HG03342 (cell line): ENCODE measurements at regions not wholly inside any gene's neighbourhood (a gene's known extent, or its start where the extent isn't known, plus 50 kb on each side); places are given as distances from the start of the nearest gene placed in this dataset.

Experiments
- ATAC-seq: cut with Tn5 transposase; IDR thresholded peaks from one replicate; pipeline ENCODE4 v1.9.1; 2021; ENCODE audit warnings: mild to moderate bottlenecking, moderate library complexity; ENCODE audit not compliant: unreplicated experiment

DNA sequence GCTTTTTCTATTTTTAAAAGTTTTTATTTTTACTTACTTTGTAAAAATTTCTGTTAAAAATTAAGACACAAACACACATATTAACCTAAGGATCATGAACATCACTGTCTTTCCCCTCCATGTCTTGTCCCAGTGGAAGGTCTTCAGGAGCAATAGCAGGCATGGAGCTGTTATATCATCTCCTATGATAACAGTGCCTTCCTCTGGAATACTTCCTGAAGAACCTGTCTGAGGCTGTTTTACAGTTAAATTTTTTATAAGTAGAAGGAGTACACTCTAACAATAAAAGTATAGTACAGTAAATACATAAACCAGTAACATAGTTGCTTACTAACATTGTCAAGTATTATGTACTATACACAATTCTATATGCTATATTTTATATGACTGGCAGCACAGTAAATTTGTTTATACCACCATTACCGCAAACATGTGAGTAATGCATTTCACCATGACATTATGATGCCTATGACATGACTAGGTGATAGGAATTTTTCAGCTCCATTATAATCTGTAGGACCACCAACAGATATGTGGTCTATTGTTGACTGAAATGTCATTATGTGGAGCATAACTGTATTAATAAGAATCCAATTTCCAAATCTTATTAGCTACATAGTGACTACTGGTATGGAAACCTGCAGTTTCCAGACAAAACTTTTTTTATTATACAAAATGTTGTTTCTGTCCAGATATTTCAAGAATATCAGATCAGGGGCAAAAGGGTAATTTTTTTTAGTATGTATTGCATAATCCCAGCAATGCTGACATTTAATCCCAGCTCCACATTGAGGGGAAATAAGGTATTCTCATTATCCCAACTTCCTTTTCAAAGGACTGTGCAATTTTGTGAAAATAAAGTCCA, 337.2 kb upstream of the SLC39A10 start:
- ATAC-seq: no peak

DNA sequence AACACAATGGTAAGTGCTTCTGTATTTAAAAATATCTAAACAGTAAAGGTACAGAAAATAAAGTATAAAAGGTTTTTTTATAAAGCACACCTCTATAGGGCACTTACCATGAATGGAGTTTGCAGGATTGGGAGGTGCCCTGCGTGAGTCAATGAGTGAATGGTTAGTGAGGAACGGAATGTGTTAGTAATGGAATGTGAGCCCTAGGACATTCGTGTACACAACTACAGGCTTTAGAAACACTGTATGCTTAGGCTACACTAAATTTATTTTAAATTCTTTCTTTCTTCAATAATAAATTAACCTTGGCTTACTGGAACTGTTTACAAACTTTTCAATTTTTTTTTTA, 337.9 kb upstream of the SLC39A10 start:
- ATAC-seq: no peak

DNA sequence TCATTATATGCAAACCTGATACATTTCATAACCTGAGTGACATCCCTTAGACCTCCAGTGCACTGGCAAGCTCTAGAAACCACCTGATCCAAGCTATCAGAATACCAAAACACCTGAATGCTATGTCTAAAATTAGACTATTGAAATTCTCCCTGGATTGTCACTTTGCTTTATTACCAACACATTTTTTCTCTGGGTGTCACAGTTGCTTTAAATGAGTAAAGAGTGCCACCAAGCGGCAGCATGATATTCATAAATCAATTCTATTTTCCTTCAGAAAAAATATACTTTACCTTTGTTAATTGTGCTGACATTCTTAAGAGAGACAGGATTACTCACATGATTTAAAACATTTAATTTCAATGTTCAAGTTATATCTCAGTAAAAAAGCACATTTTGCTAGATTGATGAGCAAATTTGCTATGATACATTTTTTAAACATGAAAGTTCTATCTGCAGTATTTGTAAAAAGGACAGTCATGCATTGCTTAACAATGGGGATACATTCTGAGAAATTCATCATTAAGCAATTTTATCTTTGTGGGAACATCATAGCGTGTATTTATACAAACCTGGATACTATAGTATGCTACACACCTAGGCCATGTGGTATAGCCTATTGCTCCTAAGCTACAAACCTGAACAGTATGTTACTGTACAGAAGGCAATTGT, 338.4 kb upstream of the SLC39A10 start:
- no peak for ATAC-seq

DNA sequence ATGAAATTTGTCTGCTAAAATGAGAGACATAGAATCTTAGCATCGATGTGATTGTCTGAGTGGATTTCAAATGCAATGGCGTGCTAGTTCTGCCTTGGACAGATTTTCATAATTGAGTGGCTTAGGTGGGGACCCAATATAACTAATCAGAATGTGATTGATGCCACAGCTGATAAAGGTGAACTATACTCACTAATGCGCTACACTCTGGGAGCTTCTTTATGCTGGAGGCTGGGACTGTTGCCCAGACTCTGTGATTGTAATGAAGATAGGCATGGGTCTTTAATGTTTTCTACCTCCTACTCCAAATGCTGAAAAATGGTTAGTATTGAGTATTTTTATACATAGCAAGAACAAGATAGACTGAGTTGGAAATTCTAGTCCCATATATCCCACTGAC, 339.5 kb upstream of the SLC39A10 start:
- no peak for ATAC-seq

DNA sequence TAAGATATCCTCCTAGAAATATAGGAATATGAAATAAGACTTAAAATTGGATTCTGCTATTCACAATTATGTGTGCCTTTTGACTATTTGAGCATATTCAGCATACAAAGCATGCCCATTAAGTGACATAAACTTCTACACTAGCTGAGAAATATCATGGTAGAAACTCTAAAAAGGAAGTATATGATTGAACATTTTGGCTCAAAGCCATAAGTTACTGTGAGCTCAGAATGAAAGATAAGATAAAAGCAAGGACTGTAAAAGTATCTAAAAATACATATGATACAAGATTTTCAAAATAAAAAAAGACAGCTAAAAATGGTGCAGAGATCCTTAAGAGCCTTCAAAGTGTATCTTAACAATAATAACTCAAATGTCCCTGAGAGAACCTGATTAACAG, 340.5 kb upstream of the SLC39A10 start:
- ATAC-seq: no peak

DNA sequence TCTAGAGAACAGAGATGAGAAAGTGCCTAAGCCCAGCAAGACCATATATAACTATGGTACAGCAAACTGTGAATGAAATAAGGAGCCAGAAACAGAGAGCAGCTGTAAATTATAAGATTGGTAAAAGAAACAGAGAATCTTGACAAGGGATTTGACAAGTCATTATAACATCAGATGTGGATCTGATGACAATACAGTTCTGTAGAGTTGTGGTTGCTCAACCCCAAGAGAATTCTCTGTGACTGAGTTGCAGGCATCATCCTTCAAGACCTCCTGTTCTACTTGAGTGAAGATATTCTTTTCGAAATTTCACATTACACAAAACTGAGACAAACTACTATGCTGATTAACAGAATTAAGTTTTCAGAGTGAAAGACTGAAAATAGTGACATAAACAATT, 343.1 kb upstream of the SLC39A10 start:
- ATAC-seq: peak; percentile 49

DNA sequence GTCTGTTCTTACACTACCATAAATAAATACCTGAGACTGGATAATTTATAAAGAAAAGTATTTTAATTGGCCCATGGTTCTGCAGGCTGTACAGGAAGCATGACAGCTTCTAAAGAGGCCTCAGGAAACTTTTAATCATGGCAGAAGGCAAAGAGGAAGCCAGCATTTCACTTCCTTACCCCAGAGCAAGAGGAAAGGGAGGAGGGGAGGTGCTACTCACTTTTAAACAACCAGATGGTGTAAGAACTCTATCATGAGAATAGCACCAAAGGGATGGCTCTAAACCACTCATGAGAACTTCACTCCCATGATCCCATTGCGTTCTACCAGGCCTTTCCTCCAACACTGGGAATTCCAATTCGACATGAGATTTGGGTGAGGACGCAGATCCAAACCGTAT, 344.4 kb upstream of the SLC39A10 start:
- no peak for ATAC-seq

DNA sequence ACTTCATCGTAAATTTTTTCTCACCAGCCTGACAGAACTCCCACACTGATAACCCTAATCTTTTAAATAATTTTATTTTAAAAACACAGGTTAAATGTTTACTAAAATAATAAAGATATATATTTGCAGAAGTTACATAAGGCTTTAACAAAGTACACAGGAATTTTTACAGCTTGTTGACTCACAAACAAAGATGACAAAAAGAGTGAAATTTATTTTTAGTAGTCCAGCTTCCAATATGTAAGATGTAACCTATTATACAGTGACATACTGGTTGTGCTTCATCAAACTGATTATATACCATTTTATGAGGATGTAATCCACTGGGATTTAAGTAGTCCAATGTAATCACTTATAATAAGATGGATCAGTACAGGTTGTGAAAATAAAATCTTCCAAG, 348.9 kb upstream of the SLC39A10 start:
- ATAC-seq: no peak

DNA sequence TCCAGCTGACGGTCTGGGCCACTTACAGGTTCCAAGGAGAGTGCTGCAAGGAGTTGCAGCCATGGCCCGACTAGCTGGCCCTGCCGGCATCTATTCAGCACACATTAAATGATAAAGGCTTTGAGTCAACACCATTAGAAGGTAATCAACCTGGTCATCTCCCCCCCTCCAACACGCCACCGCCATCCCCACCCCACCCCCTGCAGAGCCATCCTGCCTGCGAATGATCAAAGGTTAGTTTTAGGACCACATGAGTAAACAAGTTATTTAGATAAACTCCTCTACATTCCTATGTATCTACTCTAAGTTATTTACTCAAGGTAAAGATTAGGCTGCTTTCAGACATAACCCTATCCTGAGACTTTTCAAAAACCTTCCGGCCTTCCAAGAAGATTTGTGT, 349.3 kb upstream of the SLC39A10 start:
- no peak for ATAC-seq

DNA sequence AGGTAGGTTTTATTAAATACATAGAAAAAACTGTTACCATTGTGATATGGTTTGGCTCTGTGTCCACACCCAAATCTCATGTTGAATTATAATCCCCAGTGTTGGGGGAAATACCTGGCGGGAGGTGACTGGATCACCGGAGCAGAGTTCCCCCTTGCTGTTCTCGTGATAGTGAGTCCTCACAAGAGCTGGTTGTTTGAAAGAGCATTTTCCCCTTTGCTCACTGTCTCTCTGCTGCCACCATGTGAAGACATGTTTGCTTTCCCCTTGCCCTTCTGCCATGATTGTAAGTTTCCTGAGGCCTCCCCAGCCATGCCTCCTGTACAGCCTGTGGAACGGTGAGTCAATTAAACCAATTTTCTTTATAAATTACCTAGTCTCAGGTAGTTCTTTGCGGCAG, 352.7 kb upstream of the SLC39A10 start:
- no peak for ATAC-seq

DNA sequence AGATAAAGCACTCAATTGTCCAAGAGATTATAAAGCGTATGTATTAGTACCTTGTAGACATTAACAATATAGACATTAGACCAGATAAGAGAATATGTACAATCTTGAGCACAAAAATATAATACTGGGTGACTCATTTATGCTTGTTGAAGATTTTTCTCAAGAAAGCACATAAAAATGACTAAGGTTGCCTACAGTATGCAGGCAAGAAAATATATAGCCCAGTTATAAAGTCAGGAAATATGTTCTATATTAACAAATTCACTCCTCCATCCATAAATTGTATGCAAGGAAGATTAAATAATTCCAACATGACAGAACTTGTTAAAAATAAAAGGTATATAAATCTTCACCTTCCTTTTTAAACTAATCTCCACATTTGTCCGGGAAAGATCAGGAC, 356.4 kb upstream of the SLC39A10 start:
- ATAC-seq: no peak

DNA sequence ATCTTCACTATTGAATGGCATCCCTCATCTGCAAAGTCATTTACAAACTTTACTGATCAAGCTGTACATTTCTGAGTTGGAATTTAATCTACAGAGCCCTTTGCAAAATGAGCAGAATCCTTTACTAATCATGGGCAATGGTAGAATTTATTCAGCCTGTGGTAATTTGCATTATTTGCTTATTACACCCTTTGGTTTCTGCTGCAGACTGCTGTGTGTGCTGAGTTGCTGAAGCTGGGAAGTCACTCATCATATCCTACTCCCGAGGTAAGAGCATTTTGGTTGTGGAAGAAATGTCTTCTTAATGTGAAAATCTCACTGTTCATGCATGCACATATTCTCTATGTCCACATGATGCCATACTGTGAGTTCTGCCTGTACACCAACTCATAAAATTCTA, 357.4 kb upstream of the SLC39A10 start:
- ATAC-seq: no peak

DNA sequence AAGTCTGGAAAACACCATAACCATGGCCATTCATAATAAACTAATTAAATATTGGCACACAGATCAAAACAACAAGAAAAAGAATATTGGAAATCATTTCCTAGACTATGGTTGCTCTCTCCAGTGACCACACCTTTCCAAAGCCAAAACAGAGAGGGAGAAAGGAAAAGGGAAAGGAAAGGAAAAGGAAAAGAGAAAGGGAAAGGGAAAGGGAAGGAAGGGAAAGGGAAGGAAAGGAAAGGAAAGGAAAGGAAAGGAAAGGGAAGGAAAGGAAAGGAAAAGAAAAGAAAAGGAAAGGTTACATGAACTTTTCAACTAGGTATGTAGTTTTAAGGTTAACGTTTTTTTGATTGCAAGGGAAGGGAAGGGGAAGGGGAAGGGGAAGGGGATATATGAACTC, 360.5 kb upstream of the SLC39A10 start:
- ATAC-seq: no peak

DNA sequence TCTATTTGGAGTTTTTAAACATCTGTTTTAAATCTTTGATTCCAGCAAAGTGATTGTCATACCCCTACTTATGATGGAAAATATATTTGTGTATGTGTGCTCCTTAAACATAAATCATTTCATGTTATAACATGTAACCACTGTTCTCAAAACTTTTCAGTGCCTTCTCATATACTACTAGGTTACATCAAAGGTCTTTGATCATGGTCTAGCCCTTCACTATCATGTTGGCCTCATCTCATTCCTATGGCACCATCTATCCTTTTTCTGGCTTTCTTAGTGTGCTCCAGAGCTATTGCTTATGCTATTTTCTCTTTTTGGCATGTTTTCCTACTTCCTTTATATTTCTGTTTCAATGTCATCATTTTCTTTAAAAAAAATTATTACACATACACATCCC, 367.9 kb upstream of the SLC39A10 start:
- ATAC-seq: no peak

DNA sequence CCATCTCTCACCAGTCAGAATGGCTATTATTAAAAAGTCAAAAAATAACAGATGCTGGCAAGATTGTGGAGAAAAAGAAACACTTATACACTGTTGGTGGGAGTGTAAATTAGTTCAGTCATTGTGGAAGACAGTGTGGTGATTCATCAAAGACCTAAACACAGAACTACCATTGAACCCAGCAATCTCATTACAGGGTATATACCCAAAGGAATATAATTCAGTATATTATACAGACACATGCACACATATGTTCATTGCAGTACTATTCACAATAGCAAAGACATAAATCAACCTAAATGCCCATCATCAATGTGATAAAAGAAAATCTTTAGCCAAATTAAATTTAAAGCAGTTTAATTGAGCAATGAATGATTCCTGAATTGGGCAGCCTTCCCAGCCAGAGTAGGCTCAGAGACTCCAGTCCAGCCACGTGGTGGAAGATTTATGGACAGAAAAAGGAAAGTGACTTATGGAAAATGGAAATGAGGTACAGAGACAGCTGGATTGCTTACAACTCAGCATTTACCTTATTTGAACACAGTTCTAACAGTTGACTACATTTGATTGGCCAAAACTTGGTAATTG, 377.1 kb upstream of the SLC39A10 start:
- ATAC-seq: no peak

DNA sequence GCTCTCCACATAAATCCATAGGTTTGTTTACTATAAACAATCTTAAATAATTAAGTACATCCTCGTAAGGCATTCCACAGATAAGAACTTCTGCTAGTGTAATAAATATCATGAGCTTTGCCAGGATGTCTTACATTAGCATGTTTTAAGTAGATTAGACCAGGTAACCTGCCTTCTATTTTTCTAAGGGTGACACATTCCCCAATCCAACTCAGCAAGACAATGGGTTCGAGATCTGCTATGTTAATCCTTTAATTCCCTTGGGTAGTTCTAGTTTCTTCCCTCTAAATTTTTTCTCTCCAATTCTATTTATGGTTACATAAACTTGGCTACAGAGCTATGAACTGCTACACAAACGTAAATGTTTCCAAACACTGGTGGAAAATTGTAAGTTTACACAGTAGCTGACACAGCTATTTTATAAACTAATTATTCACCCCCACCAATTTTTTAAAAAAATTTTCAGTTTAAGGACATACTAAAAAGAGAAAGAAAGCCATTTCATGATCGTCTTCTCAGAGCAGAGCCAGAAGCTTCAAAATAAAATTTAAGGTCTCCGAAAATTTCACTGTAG, 386.5 kb upstream of the SLC39A10 start:
- no peak for ATAC-seq

DNA sequence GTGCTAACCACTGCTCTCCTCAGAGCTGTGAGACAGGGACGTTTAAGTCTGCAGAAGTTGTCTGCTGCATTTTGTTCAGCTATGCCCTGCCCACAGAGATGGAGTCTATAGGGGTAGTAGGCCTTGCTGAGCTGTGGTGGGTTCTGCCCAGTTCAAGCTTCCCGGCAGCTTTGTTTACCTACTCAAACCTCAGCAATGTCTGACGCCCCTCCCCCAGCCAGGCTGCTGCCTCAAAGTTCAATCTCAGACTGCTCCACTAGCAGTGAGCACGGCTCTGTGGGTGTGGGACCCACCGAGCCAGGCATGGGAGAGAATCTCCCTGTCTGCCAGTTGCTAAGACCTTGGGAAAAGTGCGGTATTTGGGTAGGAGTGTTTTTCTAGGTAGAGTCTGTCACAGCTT, 387.8 kb upstream of the SLC39A10 start:
- ATAC-seq: no peak

DNA sequence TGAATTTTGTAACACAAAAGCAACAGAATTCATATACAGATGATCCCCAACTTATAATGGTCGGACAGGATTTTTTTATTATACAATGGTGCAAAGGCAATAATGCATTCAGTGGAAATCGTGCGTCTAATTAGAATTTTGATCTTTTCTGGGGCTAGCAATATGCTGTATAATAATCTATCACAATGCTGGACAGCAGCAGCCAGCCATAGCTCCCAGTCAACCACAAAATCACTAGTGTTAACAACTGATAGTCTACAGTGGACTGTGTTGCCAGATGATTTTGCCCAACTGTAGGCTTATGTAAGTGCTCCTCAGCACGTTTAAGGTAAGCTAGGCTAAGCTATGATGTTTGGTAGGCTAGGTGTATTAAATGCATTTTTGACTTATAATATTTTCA, 399.0 kb upstream of the SLC39A10 start:
- no peak for ATAC-seq

DNA sequence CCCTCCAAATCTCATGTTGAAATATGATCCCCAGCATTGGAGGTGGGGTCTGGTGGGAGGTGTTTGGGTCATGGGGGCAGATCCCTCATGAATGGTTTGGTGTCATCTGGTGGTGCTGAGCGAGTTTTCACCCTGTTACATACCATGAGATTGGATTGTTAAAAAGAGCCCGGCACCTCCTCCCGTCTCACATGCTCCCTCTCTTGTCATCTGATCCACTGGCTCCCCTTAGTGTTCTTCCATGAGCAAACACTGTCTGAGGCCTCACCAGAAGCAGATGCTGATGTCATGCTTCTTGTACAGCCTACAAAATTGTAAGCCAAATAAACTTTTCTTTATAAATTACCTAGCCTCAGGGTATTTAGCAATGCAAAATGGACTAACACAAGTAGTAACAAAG, 405.0 kb upstream of the SLC39A10 start:
- no peak for ATAC-seq

DNA sequence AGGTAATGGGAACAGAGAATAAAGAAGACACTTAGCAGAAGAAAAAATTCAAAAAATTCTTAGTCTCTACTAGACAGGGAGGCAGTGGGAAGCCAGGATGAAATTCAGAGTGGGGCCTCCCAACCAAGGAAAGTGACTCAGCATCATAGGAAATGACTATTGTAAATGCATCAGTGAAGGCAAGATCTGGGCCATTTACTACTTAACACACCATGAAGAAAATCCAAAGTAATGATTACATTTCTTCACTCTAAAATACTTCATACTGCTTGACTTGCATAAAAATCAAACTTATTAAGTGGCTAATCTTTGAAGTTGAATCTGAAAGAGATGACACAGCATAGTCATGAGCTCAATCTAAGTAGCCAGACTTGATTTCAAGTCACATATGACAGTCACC, 405.8 kb upstream of the SLC39A10 start:
- no peak for ATAC-seq

DNA sequence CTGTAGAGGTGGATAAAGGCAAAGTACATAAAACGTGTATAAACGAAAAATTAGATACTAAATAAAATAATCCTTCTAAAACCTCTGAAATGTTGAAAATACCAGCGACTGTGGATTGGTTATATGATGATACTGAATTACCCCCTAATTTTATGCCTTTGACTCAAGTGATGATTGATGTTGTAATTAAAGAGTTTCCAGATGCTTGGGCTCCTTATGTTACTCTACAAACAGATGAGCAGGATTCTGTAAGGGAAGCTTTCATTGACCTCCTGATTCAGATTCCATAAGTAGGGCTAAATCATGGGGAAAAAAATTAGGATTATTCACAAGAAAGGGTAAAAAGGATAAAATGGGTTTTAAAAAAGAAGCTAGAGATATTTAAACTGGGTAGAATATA, 418.2 kb upstream of the SLC39A10 start:
- no peak for ATAC-seq

DNA sequence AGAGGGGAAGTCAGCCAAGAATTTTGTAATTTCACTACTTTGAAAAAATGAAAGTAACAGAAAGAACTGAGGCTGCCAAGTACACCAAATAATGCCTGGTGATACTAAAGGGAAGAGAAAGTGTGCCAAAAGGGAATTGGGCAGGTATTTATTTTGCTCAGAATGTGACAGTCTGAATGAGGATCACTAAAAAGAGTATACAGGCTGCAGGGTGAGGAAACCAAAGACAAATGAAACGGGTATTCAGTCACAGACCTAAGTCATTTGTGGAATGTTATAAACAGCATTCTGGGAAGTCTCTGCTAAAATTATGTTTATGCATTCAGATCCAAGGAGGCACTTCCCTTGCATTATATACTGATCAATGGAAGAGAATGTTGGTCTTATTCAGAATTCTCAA, 418.6 kb upstream of the SLC39A10 start:
- ATAC-seq: no peak
